ENCODE measurements at regions not wholly inside any gene's neighbourhood (a gene's known extent, or its start where the extent isn't known, plus 50 kb on each side); places are given as distances from the start of the nearest gene placed in this dataset.

- intact Hi-C loops (cut with DNase I) = no loop called here
- no peak for DNase-seq
Observed at GRCh38 chr6:140968062-140968461, 1164.7 kb upstream of the GJE1 start.

GRCh38 chr6:140966676-140967075, 1166.0 kb upstream of the GJE1 start:
- intact Hi-C loops (cut with DNase I) = no loop called here
- DNase-seq = no peak

GRCh38 chr6:140960566-140960965, 1172.2 kb upstream of the GJE1 start:
- intact Hi-C loops (cut with DNase I) = no loop called here
- DNase-seq = no peak

GRCh38 chr6:140957386-140957785, 1175.3 kb upstream of the GJE1 start:
- DNase-seq = no peak
- intact Hi-C loops (cut with DNase I) = no loop called here

- no peak for DNase-seq
- intact Hi-C loops (cut with DNase I) = no loop called here
Observed at GRCh38 chr6:140956571-140957369, 1176.0 kb upstream of the GJE1 start.

GRCh38 chr6:140940251-140940925, 1192.3 kb upstream of the GJE1 start:
- intact Hi-C loops (cut with DNase I) = no loop called here
- no peak for DNase-seq

- no peak for DNase-seq
- intact Hi-C loops (cut with DNase I) = no loop called here
Observed at GRCh38 chr6:140932909-140933308, 1199.8 kb upstream of the GJE1 start.

GRCh38 chr6:140931581-140931980, 1201.1 kb upstream of the GJE1 start:
- DNase-seq = no peak
- intact Hi-C loops (cut with DNase I) = no loop called here

- intact Hi-C loops (cut with DNase I) = no loop called here
- no peak for DNase-seq
Observed at GRCh38 chr6:140929121-140929520, 1203.6 kb upstream of the GJE1 start.

- DNase-seq = no peak
- intact Hi-C loops (cut with DNase I) = loop anchor here (5.0 kb wide), 1 partner anchor 1556 kb away; no protein-coding TSS in a partner anchor
Observed at GRCh38 chr6:140923048-140923447, 1209.7 kb upstream of the GJE1 start.

GRCh38 chr6:140921366-140922226, 1211.1 kb upstream of the GJE1 start:
- intact Hi-C loops (cut with DNase I) = loop anchor here (5.0 kb wide), 1 partner anchor 1554 kb away; no protein-coding TSS in a partner anchor

GRCh38 chr6:140917911-140918310, 1214.8 kb upstream of the GJE1 start:
- no peak for DNase-seq
- intact Hi-C loops (cut with DNase I) = no loop called here

More at GRCh38 chr6:140921366-140922226, 1211.1 kb upstream of the GJE1 start:
- DNase-seq = no peak

- DNase-seq = no peak
- intact Hi-C loops (cut with DNase I) = no loop called here
Observed at GRCh38 chr6:140915551-140915950, 1217.2 kb upstream of the GJE1 start.

GRCh38 chr6:140915103-140915502, 1217.6 kb upstream of the GJE1 start:
- intact Hi-C loops (cut with DNase I) = no loop called here
- no peak for DNase-seq

- intact Hi-C loops (cut with DNase I) = no loop called here
- DNase-seq = no peak
Observed at GRCh38 chr6:140912686-140913085, 1220.0 kb upstream of the GJE1 start.

- DNase-seq = no peak
- intact Hi-C loops (cut with DNase I) = no loop called here
Observed at GRCh38 chr6:140909625-140910024, 1223.1 kb upstream of the GJE1 start.

- intact Hi-C loops (cut with DNase I) = no loop called here
- DNase-seq = no peak
Observed at GRCh38 chr6:140909156-140909555, 1223.6 kb upstream of the GJE1 start.

GRCh38 chr6:140908505-140908904, 1224.2 kb upstream of the GJE1 start:
- intact Hi-C loops (cut with DNase I) = no loop called here
- peak in 2 of 10 donors; percentile 63 to 72 for DNase-seq

- DNase-seq = peak in 3 of 10 donors; percentile 43 to 82 (median 77)
- intact Hi-C loops (cut with DNase I) = no loop called here
Observed at GRCh38 chr6:140907235-140907634, 1225.5 kb upstream of the GJE1 start.

GRCh38 chr6:140905724-140906123, 1227.0 kb upstream of the GJE1 start:
- intact Hi-C loops (cut with DNase I) = no loop called here
- no peak for DNase-seq

- intact Hi-C loops (cut with DNase I) = no loop called here
- DNase-seq = no peak
Observed at GRCh38 chr6:140905050-140905449, 1227.7 kb upstream of the GJE1 start.

All from posterior cingulate gyrus (tissue), 11 donors.